Liver (tissue), 3 donors: ENCODE measurements at regions not wholly inside any gene's neighbourhood (a gene's known extent, or its start where the extent isn't known, plus 50 kb on each side); places are given as distances from the start of the nearest gene placed in this dataset.

Experiments used
- ATF3 ChIP-seq: IDR thresholded peaks from 2 replicates; pipeline ENCODE4 v1.6.1; 2016; ENCODE audit warnings: antibody characterized with exemption
- CTCF ChIP-seq: fragments of 150-350 bp; IDR thresholded peaks from 2 replicates; pipeline ENCODE4 v1.5.1; 2017; ENCODE audit warnings: improper control_type of control experiment, low read depth, low read length; ENCODE audit not compliant: missing input control
- FOXA1 ChIP-seq: IDR thresholded peaks from 2 replicates; pipeline ENCODE4 v1.6.1; 2016; ENCODE audit warnings: antibody characterized with exemption
- HNF4A ChIP-seq, 2 donors: conservative IDR thresholded peaks; 2 replicates each; pipeline ENCODE4 v1.6.1; 2016; ENCODE audit warnings: antibody characterized with exemption in 2 of 2, mild to moderate bottlenecking in 2 of 2
- MAX ChIP-seq: IDR thresholded peaks from 2 replicates; pipeline ENCODE4 v1.6.1; 2016; ENCODE audit warnings: antibody characterized with exemption
- REST ChIP-seq: IDR thresholded peaks from 2 replicates; pipeline ENCODE4 v1.6.1; 2016; ENCODE audit warnings: antibody characterized with exemption, mild to moderate bottlenecking
- RXRA ChIP-seq, 2 donors: IDR thresholded peaks; 2 replicates each; pipeline ENCODE4 v1.6.1; 2017 to 2018; ENCODE audit warnings: antibody characterized with exemption in 2 of 2, mild to moderate bottlenecking in 1 of 2
- TAF1 ChIP-seq: conservative IDR thresholded peaks from 2 replicates; pipeline ENCODE4 v1.6.1; 2016; ENCODE audit warnings: antibody characterized with exemption, mild to moderate bottlenecking
- YY1 ChIP-seq: IDR thresholded peaks from 2 replicates; pipeline ENCODE4 v1.6.1; 2016; ENCODE audit warnings: antibody characterized with exemption, mild to moderate bottlenecking
- ZBTB33 ChIP-seq: IDR thresholded peaks from 2 replicates; pipeline ENCODE4 v1.6.1; 2016; ENCODE audit warnings: antibody characterized with exemption
- donor health status: healthy.
- donor health status: healthy.

- no peak for TF ChIP-seq CTCF
- TF ChIP-seq TAF1: no peak
- no peak for TF ChIP-seq MAX
- TF ChIP-seq HNF4A (conservative IDR thresholded peaks at IDR 0.05): no peak
- TF ChIP-seq FOXA1: no peak
- TF ChIP-seq YY1: no peak
- no peak for TF ChIP-seq ATF3
- TF ChIP-seq ZBTB33: no peak
- TF ChIP-seq REST: no peak
- no peak for TF ChIP-seq RXRA (IDR thresholded peaks at IDR 0.05)
These were observed 61.5 kb downstream of the RBFOX3 start for GRCh38 chr17:79549141-79549915.
